ENCODE measurements at regions not wholly inside any gene's neighbourhood (a gene's known extent, or its start where the extent isn't known, plus 50 kb on each side); places are given as distances from the start of the nearest gene placed in this dataset.

GRCh38 chr7:35454575-35455385 is 200.9 kb upstream of the TBX20 start:
- no peak for TF ChIP-seq CTCF (IDR thresholded peaks at IDR 0.05; ENCODE audit: borderline replicate concordance, extremely low read depth, low read length, poor library complexity, severe bottlenecking)
- no peak for TF ChIP-seq EZH2 (IDR thresholded peaks at IDR 0.05; ENCODE audit: borderline replicate concordance, low read depth, low read length, severe bottlenecking)

Data from DND-41 (cell line).